PC-3 (cell line): ENCODE measurements at regions not wholly inside any gene's neighbourhood (a gene's known extent, or its start where the extent isn't known, plus 50 kb on each side); places are given as distances from the start of the nearest gene placed in this dataset.
"Not testable (repeated sequence)": the region's sequence is repeated elsewhere in the genome, so short reads cannot be mapped to it uniquely, and the experiment has no call there.

Experiments
- ATAC-seq: fragments of 200-7000 bp; cut with Tn5 transposase; 2 replicates; pipeline ENCODE4 v1.9.1; 2020; ENCODE audit warnings: mild to moderate bottlenecking, moderate library complexity
- BruUV-seq: library from RNA; stranded (reverse); fragments of 400-500 nt; replicated peaks from 2 replicates; lab custom pipeline; 2021; lab: Mats Ljungman, UMichigan
- CTCF ChIA-PET: fragments of 300-600 bp; sonication (Branson Sonifier 250); formaldehyde crosslinking; loops from one replicate; lab custom pipeline; 2022; ENCODE audit warnings: antibody characterized with exemption; lab: Charles Lee
- POLR2A ChIA-PET: fragments of 300-600 bp; sonication (Branson Sonifier 250); formaldehyde crosslinking; loops from one replicate; lab custom pipeline; 2022; ENCODE audit warnings: antibody characterized with exemption; ENCODE audit not compliant: unreplicated experiment; lab: Charles Lee
- DNase-seq: peaks from one replicate; pipeline ENCODE4 v3.0.0-alpha.2; 2015
- H2AFZ ChIP-seq: fragments of 300-600 bp; sonication (generic); 2 replicates; pipeline ENCODE4 v1.6.0; 2016; ENCODE audit warnings: antibody characterized with exemption, low read length
- H3F3A ChIP-seq: fragments of 300-600 bp; sonication (generic); one replicate; pipeline ENCODE4 v1.6.0; 2017; ENCODE audit warnings: antibody characterized with exemption, low read length, control low read depth, mild to moderate bottlenecking; ENCODE audit not compliant: unreplicated experiment
- H3K27ac ChIP-seq: fragments of 300-600 bp; sonication (generic); 2 replicates; pipeline ENCODE4 v1.5.1; 2016; ENCODE audit warnings: mild to moderate bottlenecking, low read length
- H3K27me3 ChIP-seq: fragments of 300-600 bp; sonication (generic); 2 replicates; pipeline ENCODE4 v1.6.1; 2016; ENCODE audit warnings: low read length, mixed read lengths
- H3K36me3 ChIP-seq: fragments of 300-600 bp; sonication (generic); 2 replicates; pipeline ENCODE4 v1.6.1; 2016; ENCODE audit warnings: low read depth, mixed run types, low read length, mixed read lengths
- H3K4me1 ChIP-seq: fragments of 300-600 bp; sonication (generic); 2 replicates; pipeline ENCODE4 v1.5.1; 2016; ENCODE audit warnings: low read length; ENCODE audit not compliant: insufficient read depth
- H3K4me2 ChIP-seq: fragments of 300-600 bp; sonication (generic); 2 replicates; pipeline ENCODE4 v1.6.0; 2016; ENCODE audit warnings: low read length
- H3K4me3 ChIP-seq: fragments of 300-600 bp; sonication (generic); 2 replicates; pipeline ENCODE4 v1.5.1; 2016; ENCODE audit warnings: mild to moderate bottlenecking, low read length, mixed read lengths
- H3K79me2 ChIP-seq: fragments of 300-600 bp; sonication (generic); 2 replicates; pipeline ENCODE4 v1.6.1; 2017; ENCODE audit warnings: low read length, mixed read lengths
- H3K9ac ChIP-seq: fragments of 300-600 bp; sonication (generic); 2 replicates; pipeline ENCODE4 v1.6.0; 2016; ENCODE audit warnings: mild to moderate bottlenecking, low read length
- H3K9me2 ChIP-seq: fragments of 300-600 bp; sonication (generic); replicated peaks from 2 replicates; pipeline ENCODE4 v1.6.1; 2016; ENCODE audit warnings: mixed run types, low read length, mixed read lengths
- H3K9me3 ChIP-seq: fragments of 300-600 bp; sonication (generic); 2 replicates; pipeline ENCODE4 v1.6.1; 2016; ENCODE audit warnings: low read length, mixed read lengths
- H4K20me1 ChIP-seq: fragments of 300-600 bp; sonication (generic); 2 replicates; pipeline ENCODE4 v1.6.1; 2016; ENCODE audit warnings: low read length, mixed read lengths
- CTCF ChIP-seq: fragments of 300-600 bp; sonication (generic); conservative IDR thresholded peaks from 2 replicates; pipeline ENCODE4 v1.5.1; 2017; ENCODE audit warnings: antibody characterized with exemption, low read depth, mild to moderate bottlenecking, low read length
- EZH2 ChIP-seq: fragments of 300-600 bp; sonication (generic); IDR thresholded peaks from one replicate; pipeline ENCODE4 v1.6.1; 2017; ENCODE audit warnings: antibody characterized with exemption, mild to moderate bottlenecking, low read length; ENCODE audit not compliant: unreplicated experiment
- EZH2phosphoT487 ChIP-seq: fragments of 300-600 bp; sonication (generic); IDR thresholded peaks from 2 replicates; pipeline ENCODE4 v1.6.1; 2018; ENCODE audit warnings: mild to moderate bottlenecking, antibody characterized with exemption, low read length, borderline replicate concordance
- intact Hi-C: fragments of 100-400 bp; cut with micrococcal nuclease; formaldehyde crosslinking; loops from 2 replicates; pipeline ENCODE4 v1.9.0; 2023

DNA sequence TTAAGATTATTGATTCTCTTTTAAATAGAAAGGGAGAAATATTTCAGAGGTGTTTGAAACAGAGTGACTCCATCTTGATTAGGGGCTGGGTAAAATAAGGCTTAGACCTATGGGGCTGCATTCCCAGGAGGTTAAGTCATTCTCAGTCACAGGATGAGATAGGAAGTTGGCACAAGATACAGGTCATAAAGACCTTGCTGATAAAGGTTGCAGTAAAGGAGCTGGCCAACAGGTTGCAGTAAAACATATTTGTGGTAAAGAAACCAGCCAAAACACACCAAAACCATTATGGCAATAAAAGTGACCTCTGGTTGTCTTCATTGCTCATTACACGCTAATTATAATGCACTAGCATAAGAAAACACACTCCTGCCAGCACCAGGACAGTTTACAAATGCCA, 165.0 kb downstream of the SPIN4 start:
- Histone ChIP-seq H3K9me3 (no peaks in the 10 kb centered on the region), H3K36me3 (no peaks in the 10 kb centered on the region), H4K20me1 (no peaks in the 10 kb centered on the region), H3K27ac (no peak overlapping the region), H3K9ac (no peak overlapping the region), H2AFZ (no peak overlapping the region), H3F3A (no peaks in the 10 kb centered on the region), H3K79me2 (no peaks in the 10 kb centered on the region), H3K9me2 (no peaks in the 10 kb centered on the region), H3K4me3 (no peak overlapping the region), H3K4me2 (peak overlapping the region; percentile 16), H3K27me3 (no peaks in the 10 kb centered on the region), H3K4me1 (peaks cover 9% of the 10 kb centered on the region; the same call in 1 of the 2 replicates)
- CTCF ChIA-PET: no interaction called here
- DNase-seq (peak; percentile 64), ATAC-seq (peak; percentile 53)
- BruUV-seq: no TSS peak
- no peak for TF ChIP-seq EZH2phosphoT487
- TF ChIP-seq EZH2: no peak
- no peak for TF ChIP-seq CTCF
- intact Hi-C loops: no loop called here
- POLR2A ChIA-PET: no interaction called here

DNA sequence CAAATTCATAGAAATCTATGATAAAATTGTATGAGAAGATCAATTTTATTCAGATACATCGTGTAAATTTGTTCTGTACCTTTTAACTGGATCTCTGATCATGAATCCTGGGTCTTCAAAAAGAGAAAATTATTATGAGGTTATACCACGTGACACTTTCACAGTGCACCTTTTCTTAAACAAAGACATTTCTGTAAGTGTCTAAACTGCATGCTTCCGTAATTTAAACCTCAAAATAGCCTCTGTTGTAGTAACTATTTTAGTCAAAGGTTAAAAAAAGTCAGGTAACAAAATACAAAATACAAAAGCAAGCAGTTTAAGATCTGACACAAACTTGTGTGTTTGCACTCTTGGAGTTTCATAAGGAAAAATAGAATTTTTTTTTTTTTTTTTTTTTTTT, 171.3 kb downstream of the SPIN4 start:
- H3K27me3 ChIP-seq, H4K20me1 ChIP-seq, H3K79me2 ChIP-seq, H3K9ac ChIP-seq, BruUV-seq, H3K9me3 ChIP-seq, H3K4me1 ChIP-seq, intact Hi-C loops, CTCF ChIA-PET, POLR2A ChIA-PET, H3K4me3 ChIP-seq, H3F3A ChIP-seq, H3K27ac ChIP-seq, H2AFZ ChIP-seq, H3K36me3 ChIP-seq, DNase-seq, H3K4me2 ChIP-seq, H3K9me2 ChIP-seq, ATAC-seq: not testable (repeated sequence)

DNA sequence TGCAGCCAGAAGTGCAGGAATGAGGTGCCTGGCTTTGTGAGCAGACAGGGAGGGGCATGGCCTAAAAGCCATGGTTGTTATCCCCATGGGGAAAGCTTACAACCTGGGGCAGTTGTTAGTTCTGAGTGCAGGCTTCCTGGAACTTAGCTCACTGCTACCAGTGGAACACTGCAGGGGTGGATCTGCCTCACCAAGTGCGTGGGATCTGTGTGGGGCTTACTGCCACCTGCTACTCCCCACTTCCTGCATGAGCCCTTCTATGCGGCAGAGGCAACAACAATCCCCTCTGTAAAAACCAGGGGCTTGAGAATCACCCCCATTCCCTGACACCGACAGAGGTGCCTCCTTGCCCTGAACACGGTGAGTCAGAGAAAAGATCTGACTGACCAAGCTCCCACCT, 174.6 kb downstream of the SPIN4 start:
- H3K27me3 ChIP-seq, BruUV-seq: not testable (repeated sequence)

GRCh38 chrX:63173841-63174718, 177.1 kb downstream of the SPIN4 start:
- H3K4me1 ChIP-seq, H2AFZ ChIP-seq, H3K4me3 ChIP-seq, H3K27ac ChIP-seq, H3K9me2 ChIP-seq, H3F3A ChIP-seq, DNase-seq, CTCF ChIA-PET, H3K9me3 ChIP-seq, H3K27me3 ChIP-seq, POLR2A ChIA-PET, H3K36me3 ChIP-seq, H3K79me2 ChIP-seq, H3K9ac ChIP-seq, intact Hi-C loops, BruUV-seq, H3K4me2 ChIP-seq, H4K20me1 ChIP-seq: not testable (repeated sequence)
- ATAC-seq: peak; percentile 63

More for the DNA sequence above, 174.6 kb downstream of the SPIN4 start:
- H3K27ac ChIP-seq, H3K79me2 ChIP-seq, CTCF ChIA-PET, H2AFZ ChIP-seq, H4K20me1 ChIP-seq, intact Hi-C loops, POLR2A ChIA-PET, H3K9me2 ChIP-seq, H3K36me3 ChIP-seq, H3F3A ChIP-seq, H3K4me3 ChIP-seq, H3K4me2 ChIP-seq, H3K9ac ChIP-seq, H3K4me1 ChIP-seq, ATAC-seq, DNase-seq, H3K9me3 ChIP-seq: not testable (repeated sequence)

DNA sequence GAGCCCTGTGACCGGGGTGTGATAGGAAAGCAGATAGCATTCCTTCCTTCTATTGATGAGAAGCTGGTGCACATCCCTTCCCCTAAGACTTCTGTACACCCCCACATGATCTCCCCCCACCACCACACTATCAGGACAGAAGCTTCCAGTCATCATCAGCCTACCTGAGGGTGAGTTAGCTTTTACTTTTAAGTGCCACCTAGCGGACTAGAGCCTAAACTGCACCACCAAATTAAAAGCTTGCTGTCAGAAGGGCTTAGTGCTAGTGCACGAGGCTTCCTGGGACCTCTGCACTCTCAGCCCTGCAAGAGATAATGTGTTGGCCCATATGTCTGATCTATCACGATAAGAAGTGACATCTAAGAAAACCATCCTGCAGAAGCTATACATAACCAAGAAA, 181.7 kb downstream of the SPIN4 start:
- H3K4me3 ChIP-seq, H3K9ac ChIP-seq, BruUV-seq, H3K79me2 ChIP-seq, H4K20me1 ChIP-seq, H3K9me3 ChIP-seq, H3K27me3 ChIP-seq, H2AFZ ChIP-seq, H3K4me1 ChIP-seq, DNase-seq, H3K36me3 ChIP-seq, CTCF ChIA-PET, intact Hi-C loops, ATAC-seq, H3K9me2 ChIP-seq, H3F3A ChIP-seq, POLR2A ChIA-PET, H3K27ac ChIP-seq, H3K4me2 ChIP-seq: not testable (repeated sequence)
